Naive thymus-derived CD4-positive, alpha-beta T cell (primary cell): ENCODE measurements at regions not wholly inside any gene's neighbourhood (a gene's known extent, or its start where the extent isn't known, plus 50 kb on each side); places are given as distances from the start of the nearest gene placed in this dataset.

ENCODE experiments used
- ATAC-seq: fragments of 150-1000 bp; cut with Tn5 transposase; 2 replicates; pipeline ENCODE4 v1.10.0; 2021; ENCODE audit warnings: mild to moderate bottlenecking, moderate library complexity
- CTCF ChIA-PET: fragments of 350-600 bp; sonication (Branson Sonifier 250); formaldehyde crosslinking; loops from one replicate; lab custom pipeline; 2021; ENCODE audit warnings: antibody characterized with exemption; lab: Charles Lee
- POLR2A ChIA-PET: fragments of 350-600 bp; sonication (Branson Sonifier 250); formaldehyde crosslinking; loops from one replicate; lab custom pipeline; 2021; ENCODE audit warnings: antibody characterized with exemption, inconsistent platforms; lab: Charles Lee
- DNase-seq, 9 donors: peaks; one replicate each; pipeline versions ENCODE4 v3.0.0 to v3.0.0-alpha.2; 2020 to 2022; ENCODE audit warnings: mixed read lengths in 1 of 9
- H3K27ac ChIP-seq: one replicate; pipeline ENCODE4 v1.7.0; 2013; ENCODE audit warnings: mild to moderate bottlenecking, low read depth, low read length, moderate library complexity
- H3K27me3 ChIP-seq, 2 donors: one replicate each; pipeline ENCODE4 v1.7.0; 2013; ENCODE audit warnings: low read length in 2 of 2, mild to moderate bottlenecking in 2 of 2, moderate library complexity in 2 of 2; ENCODE audit not compliant: control insufficient read depth in 2 of 2, insufficient read depth in 2 of 2
- H3K36me3 ChIP-seq, 3 experiments: 1 replicate in 2 of 3; 2 replicates in 1 of 3; pipeline ENCODE4 v1.7.0; 2013; ENCODE audit warnings: low read length in 3 of 3, mild to moderate bottlenecking in 3 of 3, moderate library complexity in 1 of 3; ENCODE audit not compliant: insufficient read depth in 3 of 3, control insufficient read depth in 2 of 3
- H3K4me1 ChIP-seq, 2 donors: one replicate each; pipeline ENCODE4 v1.7.0; 2013; ENCODE audit warnings: low read length in 2 of 2, mild to moderate bottlenecking in 2 of 2, moderate library complexity in 1 of 2; ENCODE audit not compliant: control insufficient read depth in 2 of 2, insufficient read depth in 2 of 2
- H3K4me3 ChIP-seq: 2 replicates; pipeline ENCODE4 v1.7.0; 2013; ENCODE audit warnings: mild to moderate bottlenecking, low read length
- H3K9me3 ChIP-seq, 3 experiments: 1 replicate in 2 of 3; 2 replicates in 1 of 3; pipeline ENCODE4 v1.7.0; 2013; ENCODE audit warnings: low read length in 3 of 3; ENCODE audit not compliant: control insufficient read depth in 2 of 3
- H3K27ac Mint-ChIP-seq, 9 donors: one replicate each; pipeline ENCODE4 v1.8.0; 2020 to 2022; ENCODE audit warnings: mixed read lengths in 9 of 9, mild to moderate bottlenecking in 8 of 9, moderate library complexity in 5 of 9, inconsistent platforms in 2 of 9
- H3K27me3 Mint-ChIP-seq, 5 donors: one replicate each; pipeline ENCODE4 v1.8.0; 2021 to 2022; ENCODE audit warnings: mixed read lengths in 5 of 5, mild to moderate bottlenecking in 1 of 5
- H3K36me3 Mint-ChIP-seq, 5 donors: one replicate each; pipeline ENCODE4 v1.8.0; 2020 to 2022; ENCODE audit warnings: mixed read lengths in 5 of 5, mild to moderate bottlenecking in 3 of 5, inconsistent platforms in 1 of 5
- H3K4me1 Mint-ChIP-seq, 7 donors: one replicate each; pipeline ENCODE4 v1.8.0; 2020 to 2022; ENCODE audit warnings: mixed read lengths in 7 of 7, mild to moderate bottlenecking in 3 of 7, inconsistent platforms in 1 of 7
- H3K4me3 Mint-ChIP-seq, 10 donors: one replicate each; pipeline ENCODE4 v1.8.0; 2020 to 2022; ENCODE audit warnings: mild to moderate bottlenecking in 10 of 10, mixed read lengths in 10 of 10, moderate library complexity in 6 of 10, inconsistent platforms in 2 of 10
- H3K9me3 Mint-ChIP-seq, 11 donors: one replicate each; pipeline ENCODE4 v1.8.0; 2020 to 2022; ENCODE audit warnings: mixed read lengths in 11 of 11, mild to moderate bottlenecking in 4 of 11, inconsistent platforms in 1 of 11, moderate library complexity in 1 of 11
- intact Hi-C, 2 donors: fragments of 100-400 bp; cut with micrococcal nuclease; formaldehyde crosslinking; loops; one replicate each; pipeline ENCODE4 v1.15.1; 2023

GRCh38 chr13:86757236-86757978 lies 913.8 kb upstream of the SLITRK5 start:
- Histone ChIP-seq H3K36me3 (no peaks in the 10 kb centered on the region), H3K27ac (no peak overlapping the region), H3K9me3 (no peaks in the 10 kb centered on the region), H3K4me3 (no peak overlapping the region), H3K4me1 (no peaks in the 10 kb centered on the region), H3K27me3 (no peaks in the 10 kb centered on the region)
- ATAC-seq (no peak), DNase-seq (no peak)
- no peaks in the 10 kb centered on the region for H3K36me3 Mint-ChIP-seq
- no peak overlapping the region for H3K4me3 Mint-ChIP-seq
- H3K27ac Mint-ChIP-seq, result peak overlapping the region in 1 of 9 donors; percentile 24
- peaks cover 0 to 2% (median 0%) of the 10 kb centered on the region in 7 donors for H3K4me1 Mint-ChIP-seq
- POLR2A ChIA-PET, result no interaction called here
- peaks cover 6 to 37% (median 26%) of the 10 kb centered on the region in 11 donors for H3K9me3 Mint-ChIP-seq
- no peaks in the 10 kb centered on the region for H3K27me3 Mint-ChIP-seq
- CTCF ChIA-PET, result no interaction called here
- intact Hi-C loops, result no loop called here

GRCh38 chr13:86758116-86758515 lies 913.1 kb upstream of the SLITRK5 start:
- Mint-ChIP-seq H3K27ac (no peak overlapping the region), H3K9me3 (peaks cover 9 to 45% (median 31%) of the 10 kb centered on the region in 11 donors)

GRCh38 chr13:86760620-86761019 lies 910.6 kb upstream of the SLITRK5 start:
- H3K4me3 Mint-ChIP-seq, result no peak overlapping the region

More at GRCh38 chr13:86758116-86758515, 913.1 kb upstream of the SLITRK5 start:
- ChIA-PET POLR2A (no interaction called here), CTCF (no interaction called here)
- ATAC-seq (no peak), DNase-seq (no peak)
- Mint-ChIP-seq H3K27me3 (no peaks in the 10 kb centered on the region), H3K36me3 (no peaks in the 10 kb centered on the region), H3K4me1 (peaks cover 0 to 2% (median 0%) of the 10 kb centered on the region in 7 donors), H3K4me3 (no peak overlapping the region)
- H3K9me3 ChIP-seq, result peaks cover 0 to 4% (median 0%) of the 10 kb centered on the region in 3 experiments
- H3K27ac ChIP-seq, result no peak overlapping the region
- intact Hi-C loops, result no loop called here
- H3K27me3 ChIP-seq, result no peaks in the 10 kb centered on the region
- no peak overlapping the region for H3K4me3 ChIP-seq
- no peaks in the 10 kb centered on the region for H3K4me1 ChIP-seq
- no peaks in the 10 kb centered on the region for H3K36me3 ChIP-seq

GRCh38 chr13:86765462-86765861 lies 905.7 kb upstream of the SLITRK5 start:
- ChIA-PET CTCF (no interaction called here), POLR2A (no interaction called here)
- intact Hi-C loops, result no loop called here
- Mint-ChIP-seq H3K27me3 (no peaks in the 10 kb centered on the region), H3K4me3 (no peak overlapping the region), H3K9me3 (peaks cover 8 to 40% (median 29%) of the 10 kb centered on the region in 11 donors), H3K27ac (no peak overlapping the region), H3K4me1 (peaks cover 0 to 2% (median 0%) of the 10 kb centered on the region in 7 donors), H3K36me3 (no peaks in the 10 kb centered on the region)
- H3K27ac ChIP-seq, result no peak overlapping the region
- no peak overlapping the region for H3K4me3 ChIP-seq
- ATAC-seq (no peak), DNase-seq (no peak)
- no peaks in the 10 kb centered on the region for H3K4me1 ChIP-seq
- no peaks in the 10 kb centered on the region for H3K36me3 ChIP-seq
- no peaks in the 10 kb centered on the region for H3K27me3 ChIP-seq
- peaks cover 0 to 11% (median 0%) of the 10 kb centered on the region in 3 experiments for H3K9me3 ChIP-seq

More at GRCh38 chr13:86760620-86761019, 910.6 kb upstream of the SLITRK5 start:
- Histone ChIP-seq H3K9me3 (peaks cover 0 to 11% (median 0%) of the 10 kb centered on the region in 3 experiments), H3K36me3 (no peaks in the 10 kb centered on the region), H3K4me1 (no peaks in the 10 kb centered on the region), H3K27me3 (no peaks in the 10 kb centered on the region), H3K27ac (no peak overlapping the region), H3K4me3 (no peak overlapping the region)
- DNase-seq, result no peak
- Mint-ChIP-seq H3K36me3 (no peaks in the 10 kb centered on the region), H3K27me3 (no peaks in the 10 kb centered on the region), H3K9me3 (peaks cover 9 to 57% (median 42%) of the 10 kb centered on the region in 11 donors), H3K4me1 (peaks cover 0 to 2% (median 0%) of the 10 kb centered on the region in 7 donors), H3K27ac (no peak overlapping the region)
- ATAC-seq, result no peak
- ChIA-PET POLR2A (no interaction called here), CTCF (no interaction called here)
- intact Hi-C loops, result no loop called here

- Mint-ChIP-seq H3K9me3 (peaks cover 0 to 17% (median 7%) of the 10 kb centered on the region in 11 donors), H3K4me1 (no peaks in the 10 kb centered on the region), H3K27ac (no peak overlapping the region), H3K27me3 (no peaks in the 10 kb centered on the region), H3K4me3 (no peak overlapping the region), H3K36me3 (peaks cover 0 to 2% (median 0%) of the 10 kb centered on the region in 5 donors)
- intact Hi-C loops, result no loop called here
- Histone ChIP-seq H3K9me3 (no peaks in the 10 kb centered on the region), H3K36me3 (no peaks in the 10 kb centered on the region), H3K27ac (no peak overlapping the region), H3K27me3 (no peaks in the 10 kb centered on the region), H3K4me3 (no peak overlapping the region), H3K4me1 (no peaks in the 10 kb centered on the region)
- ChIA-PET POLR2A (no interaction called here), CTCF (no interaction called here)
- ATAC-seq (no peak), DNase-seq (no peak)
Observed at GRCh38 chr13:86788616-86789015, 882.6 kb upstream of the SLITRK5 start.

GRCh38 chr13:86792153-86792651 lies 879.0 kb upstream of the SLITRK5 start:
- peaks cover 0 to 17% (median 8%) of the 10 kb centered on the region in 11 donors for H3K9me3 Mint-ChIP-seq
- ChIA-PET CTCF (no interaction called here), POLR2A (no interaction called here)
- H3K27ac ChIP-seq, result no peak overlapping the region
- no peak for DNase-seq
- H3K36me3 ChIP-seq, result no peaks in the 10 kb centered on the region
- H3K27me3 ChIP-seq, result no peaks in the 10 kb centered on the region
- H3K4me3 ChIP-seq, result no peak overlapping the region
- H3K4me1 ChIP-seq, result no peaks in the 10 kb centered on the region
- no peak overlapping the region for H3K4me3 Mint-ChIP-seq
- intact Hi-C loops, result no loop called here
- no peaks in the 10 kb centered on the region for H3K4me1 Mint-ChIP-seq
- no peaks in the 10 kb centered on the region for H3K9me3 ChIP-seq
- ATAC-seq, result no peak
- peaks cover 0 to 2% (median 0%) of the 10 kb centered on the region in 5 donors for H3K36me3 Mint-ChIP-seq
- H3K27me3 Mint-ChIP-seq, result no peaks in the 10 kb centered on the region
- no peak overlapping the region for H3K27ac Mint-ChIP-seq

GRCh38 chr13:86795858-86796257 lies 875.3 kb upstream of the SLITRK5 start:
- CTCF ChIA-PET, result no interaction called here
- POLR2A ChIA-PET, result no interaction called here
- peaks cover 0 to 29% (median 7%) of the 10 kb centered on the region in 11 donors for H3K9me3 Mint-ChIP-seq
- no peaks in the 10 kb centered on the region for H3K27me3 Mint-ChIP-seq
- Histone ChIP-seq H3K4me1 (no peaks in the 10 kb centered on the region), H3K27ac (no peak overlapping the region), H3K36me3 (no peaks in the 10 kb centered on the region), H3K4me3 (no peak overlapping the region), H3K9me3 (no peaks in the 10 kb centered on the region), H3K27me3 (no peaks in the 10 kb centered on the region)
- no peaks in the 10 kb centered on the region for H3K4me1 Mint-ChIP-seq
- intact Hi-C loops, result no loop called here
- ATAC-seq (no peak), DNase-seq (no peak)
- no peak overlapping the region for H3K27ac Mint-ChIP-seq
- no peak overlapping the region for H3K4me3 Mint-ChIP-seq
- H3K36me3 Mint-ChIP-seq, result peaks cover 0 to 2% (median 0%) of the 10 kb centered on the region in 5 donors
